ENCODE measurements at regions not wholly inside any gene's neighbourhood (a gene's known extent, or its start where the extent isn't known, plus 50 kb on each side); places are given as distances from the start of the nearest gene placed in this dataset.
A peak's percentile ranks its signal among the peaks of the same experiment; 100 is the strongest.
"Not testable (repeated sequence)": the region's sequence is repeated elsewhere in the genome, so short reads cannot be mapped to it uniquely, and the experiment has no call there.

- no peak for DNase-seq (ENCODE audit: low read depth in 4 of 4, low spot score in 3 of 4)
Observed at GRCh38 chr10:125409756-125410155, 249.4 kb upstream of the CTBP2 start.

GRCh38 chr10:125407557-125407956 lies 247.2 kb upstream of the CTBP2 start:
- DNase-seq (ENCODE audit: low read depth in 4 of 4, low spot score in 3 of 4), result no peak

- DNase-seq (ENCODE audit: low read depth in 4 of 4, low spot score in 3 of 4), result no peak
Observed at GRCh38 chr10:125407000-125407502, 246.7 kb upstream of the CTBP2 start.

GRCh38 chr10:125404902-125405301 lies 244.5 kb upstream of the CTBP2 start:
- DNase-seq (ENCODE audit: low read depth in 4 of 4, low spot score in 3 of 4), result not testable (repeated sequence)

GRCh38 chr10:125401462-125401861 lies 241.1 kb upstream of the CTBP2 start:
- no peak for DNase-seq (ENCODE audit: low read depth in 4 of 4, low spot score in 3 of 4)

- no peak for DNase-seq (ENCODE audit: low read depth in 4 of 4, low spot score in 3 of 4)
Observed at GRCh38 chr10:125399289-125399688, 238.9 kb upstream of the CTBP2 start.

GRCh38 chr10:125398270-125398669 lies 237.9 kb upstream of the CTBP2 start:
- no peak for DNase-seq (ENCODE audit: low read depth in 4 of 4, low spot score in 3 of 4)

GRCh38 chr10:125397608-125398007 lies 237.2 kb upstream of the CTBP2 start:
- DNase-seq (ENCODE audit: low read depth in 4 of 4, low spot score in 3 of 4), result no peak

- DNase-seq (ENCODE audit: low read depth in 4 of 4, low spot score in 3 of 4), result no peak
Observed at GRCh38 chr10:125396676-125397075, 236.3 kb upstream of the CTBP2 start.

GRCh38 chr10:125392609-125393008 lies 232.2 kb upstream of the CTBP2 start:
- no peak for DNase-seq (ENCODE audit: low read depth in 4 of 4, low spot score in 3 of 4)

GRCh38 chr10:125392154-125392553 lies 231.8 kb upstream of the CTBP2 start:
- no peak for DNase-seq (ENCODE audit: low read depth in 4 of 4, low spot score in 3 of 4)

GRCh38 chr10:125389648-125390047 lies 229.3 kb upstream of the CTBP2 start:
- DNase-seq (ENCODE audit: low read depth in 4 of 4, low spot score in 3 of 4), result no peak

GRCh38 chr10:125379592-125379991 lies 219.2 kb upstream of the CTBP2 start:
- DNase-seq (ENCODE audit: low read depth in 4 of 4, low spot score in 3 of 4), result no peak

GRCh38 chr10:125377368-125377767 lies 217.0 kb upstream of the CTBP2 start:
- no peak for DNase-seq (ENCODE audit: low read depth in 4 of 4, low spot score in 3 of 4)

- DNase-seq (ENCODE audit: low read depth in 4 of 4, low spot score in 3 of 4), result no peak
Observed at GRCh38 chr10:125375210-125375609, 214.8 kb upstream of the CTBP2 start.

- DNase-seq (ENCODE audit: low read depth in 4 of 4, low spot score in 3 of 4), result no peak
Observed at GRCh38 chr10:125373546-125373945, 213.2 kb upstream of the CTBP2 start.

- DNase-seq (ENCODE audit: low read depth in 4 of 4, low spot score in 3 of 4), result peak; percentile 6 to 12 (median 10)
Observed at GRCh38 chr10:125370578-125370977, 210.2 kb upstream of the CTBP2 start.

- no peak for DNase-seq (ENCODE audit: low read depth in 4 of 4, low spot score in 3 of 4)
Observed at GRCh38 chr10:125369382-125370326, 209.3 kb upstream of the CTBP2 start.

- DNase-seq (ENCODE audit: low read depth in 4 of 4, low spot score in 3 of 4), result no peak
Observed at GRCh38 chr10:125368146-125368545, 207.8 kb upstream of the CTBP2 start.

- DNase-seq (ENCODE audit: low read depth in 4 of 4, low spot score in 3 of 4), result no peak
Observed at GRCh38 chr10:125363791-125364190, 203.4 kb upstream of the CTBP2 start.

- no peak for DNase-seq (ENCODE audit: low read depth in 4 of 4, low spot score in 3 of 4)
Observed at GRCh38 chr10:125362950-125363349, 202.6 kb upstream of the CTBP2 start.

GRCh38 chr10:125359401-125359800 lies 199.0 kb upstream of the CTBP2 start:
- no peak for DNase-seq (ENCODE audit: low read depth in 4 of 4, low spot score in 3 of 4)
